GM18498 (cell line): ENCODE measurements at regions not wholly inside any gene's neighbourhood (a gene's known extent, or its start where the extent isn't known, plus 50 kb on each side); places are given as distances from the start of the nearest gene placed in this dataset.

ENCODE experiments used
- ATAC-seq: cut with Tn5 transposase; IDR thresholded peaks from one replicate; pipeline ENCODE4 v1.9.1; 2021; ENCODE audit warnings: mild to moderate bottlenecking, moderate library complexity; ENCODE audit not compliant: unreplicated experiment

DNA sequence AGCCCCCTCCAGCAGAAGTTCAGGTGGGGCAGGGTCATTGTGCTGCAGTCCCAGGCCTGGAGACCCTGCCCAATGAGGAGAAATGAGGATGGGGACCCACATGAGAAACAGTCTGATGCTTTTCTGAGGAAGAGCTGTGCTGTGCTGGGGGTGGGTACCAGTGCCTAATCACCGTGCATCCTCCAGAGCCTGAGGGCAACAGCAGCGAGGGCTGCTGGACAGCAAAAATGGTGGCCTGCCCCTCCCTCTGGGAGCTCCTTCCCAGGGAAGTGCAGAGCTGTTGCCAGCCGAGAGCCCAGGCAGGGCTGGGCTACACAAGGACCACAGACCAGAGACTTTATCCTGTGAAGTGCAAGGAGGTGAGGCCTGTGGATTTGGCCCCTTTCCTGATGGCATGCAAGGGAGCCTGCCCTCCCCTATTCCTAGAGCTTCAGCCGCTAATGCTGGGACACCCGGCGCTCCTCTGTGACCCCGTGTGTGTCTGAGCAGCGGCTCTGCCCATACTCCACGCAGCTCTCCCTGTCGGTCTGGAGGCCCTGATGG lies 134.8 kb downstream of the DSEL start:
- no peak for ATAC-seq

GRCh38 chr18:67380867-67381266 lies 135.7 kb downstream of the DSEL start:
- ATAC-seq: no peak

GRCh38 chr18:67379981-67380380 lies 136.5 kb downstream of the DSEL start:
- no peak for ATAC-seq

GRCh38 chr18:67376372-67376771 lies 140.1 kb downstream of the DSEL start:
- ATAC-seq: no peak

DNA sequence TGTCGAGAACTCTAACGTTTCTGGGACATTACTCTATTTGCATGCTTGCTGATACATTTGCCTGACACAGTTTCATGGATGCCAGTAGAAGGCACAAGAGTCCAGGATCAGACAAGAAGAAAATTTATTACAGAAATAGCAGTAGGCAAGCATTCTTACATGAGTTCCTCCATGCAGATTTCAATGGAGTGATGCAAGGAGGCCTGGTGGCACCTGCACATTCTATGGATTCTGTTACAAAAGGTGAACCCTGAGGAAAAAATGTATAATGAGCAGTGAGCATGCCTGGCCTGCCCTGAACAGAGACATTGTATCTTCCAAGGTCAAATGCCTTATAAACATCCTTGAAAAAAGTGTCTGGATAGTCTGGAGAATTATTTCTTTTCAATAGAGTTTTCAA lies 142.9 kb downstream of the DSEL start:
- ATAC-seq: no peak

DNA sequence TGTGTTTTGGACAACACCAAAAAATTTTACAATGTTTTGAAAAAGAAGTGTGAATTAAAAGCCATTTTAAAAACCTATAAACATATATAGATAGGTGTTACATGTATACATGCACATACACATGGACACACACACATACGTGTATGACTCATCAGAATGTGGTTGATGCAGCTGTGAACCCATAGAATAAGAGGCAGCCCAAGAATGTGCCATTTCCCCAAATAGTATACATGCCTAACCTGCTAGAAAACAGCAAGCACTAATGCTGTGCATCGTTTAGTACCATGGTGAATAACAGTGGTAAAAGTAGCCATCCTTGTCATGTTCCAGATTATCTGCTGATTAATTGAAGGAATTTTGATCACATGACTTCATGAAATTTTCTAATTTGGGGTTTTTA lies 149.0 kb downstream of the DSEL start:
- no peak for ATAC-seq

DNA sequence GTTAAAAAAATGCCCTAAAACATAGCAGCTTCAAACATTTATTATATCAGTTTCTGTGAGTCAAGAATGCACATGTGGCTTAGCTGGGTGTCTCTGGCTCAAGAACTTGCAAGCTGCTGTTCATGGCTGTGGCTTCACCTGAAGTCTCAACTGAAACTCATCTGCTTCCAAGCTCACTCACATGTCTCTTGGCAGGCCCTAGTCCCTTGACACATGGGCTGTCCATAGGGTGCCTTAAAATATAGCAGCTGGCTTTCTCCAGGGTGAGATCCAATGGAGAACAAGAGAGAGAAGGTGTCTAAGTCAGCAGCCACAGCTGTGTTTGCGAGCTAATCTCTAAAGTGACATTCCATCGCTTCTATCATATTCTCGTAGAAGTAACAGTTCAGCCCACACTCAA lies 152.8 kb downstream of the DSEL start:
- no peak for ATAC-seq

GRCh38 chr18:67362906-67363305 lies 153.6 kb downstream of the DSEL start:
- ATAC-seq: no peak

GRCh38 chr18:67359873-67360838 lies 156.4 kb downstream of the DSEL start:
- peak; percentile 73 for ATAC-seq

- ATAC-seq: no peak
These were observed 157.6 kb downstream of the DSEL start for GRCh38 chr18:67358947-67359346.

- no peak for ATAC-seq
These were observed 161.8 kb downstream of the DSEL start for GRCh38 chr18:67354692-67355091.

DNA sequence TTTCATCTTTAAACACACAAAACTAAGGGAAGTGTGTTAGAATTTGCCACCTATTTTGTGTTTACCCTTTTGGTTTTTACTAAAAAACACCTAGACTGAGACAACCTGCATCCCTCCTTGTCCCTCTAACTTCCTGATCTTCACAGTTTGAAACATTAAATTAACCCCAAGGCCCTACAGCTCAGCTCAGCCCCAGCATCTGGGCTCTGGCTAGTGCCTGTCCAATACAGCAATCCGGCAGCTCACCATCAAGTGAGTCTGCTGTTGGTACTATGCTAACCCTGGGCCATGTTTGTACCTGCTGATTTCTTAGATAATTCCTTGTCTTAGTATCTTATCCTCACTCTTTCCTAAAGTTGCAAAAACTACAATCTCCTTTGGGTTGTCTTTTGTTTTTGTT lies 162.4 kb downstream of the DSEL start:
- no peak for ATAC-seq

- ATAC-seq: no peak
These were observed 169.1 kb downstream of the DSEL start for GRCh38 chr18:67347438-67347837.

- ATAC-seq: no peak
These were observed 174.4 kb downstream of the DSEL start for GRCh38 chr18:67342159-67342558.

GRCh38 chr18:67337696-67338095 lies 178.8 kb downstream of the DSEL start:
- no peak for ATAC-seq

DNA sequence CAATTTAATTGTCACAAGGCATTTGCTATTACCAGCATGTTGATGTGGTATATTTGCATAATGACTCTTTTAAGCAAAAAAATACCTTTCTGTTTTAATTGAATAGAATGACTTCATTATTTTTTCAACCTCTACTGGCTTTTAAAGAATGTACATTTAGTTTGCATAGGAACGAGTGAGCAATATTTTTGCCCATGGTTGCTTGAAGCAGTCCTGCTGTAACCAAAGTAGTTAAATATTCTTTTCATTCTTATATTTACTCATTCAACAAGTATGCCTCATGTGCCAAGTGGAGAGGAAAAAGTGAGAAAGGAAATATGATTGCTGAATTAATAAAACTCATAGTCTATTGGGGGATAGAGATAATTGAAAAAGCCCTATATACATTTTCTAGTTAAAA lies 184.7 kb downstream of the DSEL start:
- no peak for ATAC-seq

GRCh38 chr18:67319109-67319508 lies 197.4 kb downstream of the DSEL start:
- no peak for ATAC-seq

DNA sequence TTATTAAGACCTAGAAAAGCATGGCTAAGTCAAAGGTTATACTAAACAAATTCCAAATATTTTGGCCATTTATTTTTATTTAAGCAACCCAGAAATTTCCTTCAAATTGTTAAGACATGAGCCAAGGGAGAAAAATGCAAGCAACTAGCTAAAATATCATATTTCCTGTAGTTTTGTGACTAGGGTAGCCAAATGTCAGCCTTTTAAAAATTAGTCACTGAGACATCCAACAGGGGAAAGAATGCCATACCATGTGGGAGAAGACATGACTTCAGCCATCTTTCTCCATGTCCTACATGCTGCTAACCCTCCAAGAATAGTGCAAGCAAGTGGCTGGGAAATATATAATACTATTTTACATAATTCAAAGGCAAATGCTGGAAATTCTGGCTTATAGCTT lies 197.9 kb downstream of the DSEL start:
- ATAC-seq: no peak

DNA sequence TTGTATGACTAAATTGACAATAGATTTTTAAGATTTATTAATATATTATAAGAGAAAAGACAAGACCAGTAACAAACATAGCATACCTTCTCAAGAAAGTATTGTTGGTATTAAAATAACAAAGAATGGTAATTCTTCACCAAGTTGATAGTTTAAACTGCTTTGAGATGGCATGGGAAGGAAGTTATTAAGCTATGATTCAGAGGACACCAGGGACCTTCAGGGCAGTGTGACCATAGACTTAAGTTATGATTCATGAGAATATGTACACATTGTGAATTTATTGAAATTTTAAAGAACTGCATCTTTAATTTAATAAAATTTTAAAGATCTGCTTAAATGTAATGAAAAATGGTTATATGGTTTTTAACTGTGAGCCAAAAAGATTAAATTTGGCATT lies 205.7 kb downstream of the DSEL start:
- no peak for ATAC-seq

DNA sequence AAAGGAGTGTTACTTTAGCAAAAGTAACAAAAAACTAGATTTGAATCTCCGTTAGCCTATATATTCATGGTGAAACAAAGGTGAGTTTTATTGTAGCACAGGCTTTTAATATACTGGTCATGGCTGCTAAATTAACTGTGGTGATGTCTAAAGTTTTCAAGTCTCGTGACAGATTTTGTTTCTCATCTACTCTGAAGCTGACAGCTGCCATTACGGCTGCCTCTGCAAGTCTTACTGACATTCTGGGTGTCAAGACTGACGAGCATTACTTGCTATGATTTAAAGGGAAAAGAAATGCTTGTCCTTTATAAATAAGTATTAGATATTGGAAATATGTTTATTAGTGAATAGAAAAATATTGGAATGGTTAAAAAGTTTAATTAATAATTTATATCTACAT lies 207.7 kb downstream of the DSEL start:
- ATAC-seq: no peak

DNA sequence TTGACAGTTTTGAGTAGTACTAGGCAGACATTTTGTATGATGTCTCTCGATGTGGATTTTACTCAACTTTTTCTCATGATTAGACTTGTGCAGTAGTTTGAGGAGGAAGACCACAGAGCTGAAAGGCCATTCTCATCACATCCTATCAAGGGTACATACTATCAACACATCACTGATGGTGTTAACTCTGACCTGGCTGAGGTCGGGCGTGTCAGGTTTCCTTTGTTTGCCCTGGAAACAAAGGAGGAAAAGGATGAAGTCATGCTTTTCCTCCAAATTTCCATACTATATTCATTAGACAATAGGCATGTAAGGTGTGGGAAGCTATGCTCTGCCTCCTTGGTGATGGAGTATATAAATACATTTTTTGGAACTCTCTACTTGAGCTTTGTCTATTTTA lies 211.1 kb downstream of the DSEL start:
- ATAC-seq: no peak

DNA sequence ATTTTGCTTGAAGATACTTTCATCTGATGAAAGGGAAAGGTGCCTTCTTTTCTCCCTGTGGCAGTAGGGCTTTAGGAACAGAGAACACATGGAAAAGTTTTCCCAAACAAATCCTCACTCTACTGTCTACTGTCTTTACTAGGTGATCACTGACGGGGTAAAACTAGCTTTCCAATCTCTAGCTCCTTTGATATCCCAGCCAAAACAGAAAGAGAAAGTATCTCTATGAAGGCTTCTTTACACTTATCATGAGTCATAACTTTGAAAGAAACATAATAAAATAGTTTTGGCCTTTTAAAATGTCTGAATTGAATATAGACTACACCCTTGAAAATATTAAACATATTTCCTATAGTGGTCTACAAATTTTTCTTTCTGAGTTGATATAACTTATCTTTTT lies 214.5 kb downstream of the DSEL start:
- ATAC-seq: no peak

DNA sequence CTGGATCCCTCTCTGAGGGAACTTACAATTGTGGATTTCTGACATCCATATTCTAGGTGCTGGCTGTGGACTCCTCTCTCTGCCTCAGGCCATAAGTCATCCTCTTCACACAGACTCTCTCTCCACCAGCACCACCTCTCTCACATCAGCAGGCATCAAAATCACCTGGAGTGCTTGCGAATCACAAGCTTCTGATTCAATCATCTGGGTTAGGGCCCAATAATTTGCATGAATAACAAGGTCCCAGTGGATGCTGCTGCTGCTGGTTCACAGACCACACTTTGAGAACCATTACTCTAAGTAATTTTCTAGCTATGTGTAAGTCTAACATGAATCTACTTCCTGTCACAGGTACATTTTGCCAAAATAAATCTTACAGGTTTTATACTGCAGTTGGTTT lies 214.9 kb downstream of the DSEL start:
- no peak for ATAC-seq
